Naive thymus-derived CD8-positive, alpha-beta T cell (primary cell): ENCODE measurements at regions not wholly inside any gene's neighbourhood (a gene's known extent, or its start where the extent isn't known, plus 50 kb on each side); places are given as distances from the start of the nearest gene placed in this dataset.
"Not testable (repeated sequence)": the region's sequence is repeated elsewhere in the genome, so short reads cannot be mapped to it uniquely, and the experiment has no call there.

Experiments
- ATAC-seq, 2 donors: fragments of 150-1000 bp; cut with Tn5 transposase in 1 of 2; sonication (Bioruptor Pico), chemical (Tn5 transposase) in 1 of 2; 1 replicate in 1 of 2; 2 replicates in 1 of 2; pipeline ENCODE4 v1.10.0; 2021; ENCODE audit warnings: mild to moderate bottlenecking in 2 of 2, moderate library complexity in 2 of 2
- POLR2A ChIA-PET: fragments of 350-600 bp; sonication (Branson Sonifier 250); formaldehyde crosslinking; loops from one replicate; lab custom pipeline; 2021; ENCODE audit warnings: antibody characterized with exemption; lab: Charles Lee
- DNase-seq, 10 donors: peaks; one replicate each; pipeline versions ENCODE4 v3.0.0 to v3.0.0-alpha.2; 2020 to 2022
- H3K27ac Mint-ChIP-seq, 10 donors: one replicate each; pipeline ENCODE4 v1.8.0; 2020 to 2022; ENCODE audit warnings: mild to moderate bottlenecking in 10 of 10, mixed read lengths in 10 of 10, moderate library complexity in 4 of 10, inconsistent platforms in 1 of 10
- H3K27me3 Mint-ChIP-seq, 5 donors: one replicate each; pipeline ENCODE4 v1.8.0; 2021 to 2022; ENCODE audit warnings: mixed read lengths in 5 of 5
- H3K36me3 Mint-ChIP-seq, 3 donors: one replicate each; pipeline ENCODE4 v1.8.0; 2020 to 2022; ENCODE audit warnings: mixed read lengths in 3 of 3, mild to moderate bottlenecking in 2 of 3, inconsistent platforms in 1 of 3
- H3K4me1 Mint-ChIP-seq, 4 donors: one replicate each; pipeline ENCODE4 v1.8.0; 2021 to 2022; ENCODE audit warnings: mixed read lengths in 4 of 4
- H3K4me3 Mint-ChIP-seq, 10 donors: one replicate each; pipeline ENCODE4 v1.8.0; 2020 to 2022; ENCODE audit warnings: mild to moderate bottlenecking in 10 of 10, mixed read lengths in 10 of 10, moderate library complexity in 6 of 10, inconsistent platforms in 1 of 10
- H3K9me3 Mint-ChIP-seq, 9 donors: one replicate each; pipeline ENCODE4 v1.8.0; 2020 to 2022; ENCODE audit warnings: mixed read lengths in 9 of 9, mild to moderate bottlenecking in 3 of 9, inconsistent platforms in 1 of 9, moderate library complexity in 1 of 9

- H3K9me3 Mint-ChIP-seq, result peaks cover 5 to 48% (median 21%) of the 10 kb centered on the region in 9 donors
- DNase-seq (peak in 2 of 10 donors; percentile 8 to 20), ATAC-seq (peak in 1 of 2 donors; percentile 36)
- peaks cover 12 to 21% (median 13%) of the 10 kb centered on the region in 4 donors for H3K4me1 Mint-ChIP-seq
- H3K4me3 Mint-ChIP-seq, result peak overlapping the region in 4 of 10 donors; percentile 4 to 46 (median 28)
- H3K27me3 Mint-ChIP-seq, result no peaks in the 10 kb centered on the region
- peaks cover 0 to 25% (median 12%) of the 10 kb centered on the region in 3 donors for H3K36me3 Mint-ChIP-seq
- POLR2A ChIA-PET, result no interaction called here
- peak overlapping the region in 4 of 10 donors; percentile 3 to 83 (median 38) for H3K27ac Mint-ChIP-seq
Observed at GRCh38 chr9:96100385-96101300, 201.3 kb downstream of the HSD17B3 start.

DNA sequence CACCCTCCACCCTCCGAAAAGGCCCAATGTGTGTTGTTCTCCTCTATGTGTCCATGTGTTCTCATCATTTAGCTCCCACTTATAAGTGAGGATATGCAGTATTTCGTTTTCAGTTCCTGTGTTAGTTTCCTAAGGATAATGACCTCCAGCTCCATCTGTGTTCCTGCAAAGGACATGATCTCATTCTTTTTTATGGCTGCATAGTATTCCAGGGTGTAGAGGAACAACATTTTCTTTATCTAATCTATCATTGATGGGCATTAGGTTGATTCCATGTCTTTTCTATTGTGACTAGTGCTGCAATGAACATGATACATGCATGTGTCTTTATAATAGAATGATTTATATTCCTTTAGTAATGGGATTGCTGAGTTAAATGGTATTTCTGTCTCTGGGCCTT is 211.3 kb downstream of the HSD17B3 start:
- H3K36me3 Mint-ChIP-seq, H3K4me1 Mint-ChIP-seq, H3K4me3 Mint-ChIP-seq, POLR2A ChIA-PET, ATAC-seq, DNase-seq, H3K9me3 Mint-ChIP-seq, H3K27ac Mint-ChIP-seq: not testable (repeated sequence)
- H3K27me3 Mint-ChIP-seq, result peaks cover 5 to 20% (median 11%) of the 10 kb centered on the region in 5 donors

GRCh38 chr9:96089452-96090085 is 212.4 kb downstream of the HSD17B3 start:
- DNase-seq (no peak), ATAC-seq (no peak)
- no peaks in the 10 kb centered on the region for H3K36me3 Mint-ChIP-seq
- peaks cover 5 to 20% (median 11%) of the 10 kb centered on the region in 5 donors for H3K27me3 Mint-ChIP-seq
- POLR2A ChIA-PET, result no interaction called here
- H3K4me1 Mint-ChIP-seq, result peaks cover 0 to 1% (median 0%) of the 10 kb centered on the region in 4 donors
- no peak overlapping the region for H3K4me3 Mint-ChIP-seq
- peaks cover 0 to 3% (median 0%) of the 10 kb centered on the region in 9 donors for H3K9me3 Mint-ChIP-seq
- no peak overlapping the region for H3K27ac Mint-ChIP-seq

GRCh38 chr9:96088510-96088909 is 213.0 kb downstream of the ERCC6L2 start:
- Mint-ChIP-seq H3K36me3 (no peaks in the 10 kb centered on the region), H3K27ac (no peak overlapping the region), H3K4me3 (no peak overlapping the region), H3K4me1 (peaks cover 0 to 4% (median under 1%) of the 10 kb centered on the region in 4 donors), H3K27me3 (peaks cover 5 to 21% (median 13%) of the 10 kb centered on the region in 5 donors), H3K9me3 (peaks cover 0 to 3% (median 0%) of the 10 kb centered on the region in 9 donors)
- ATAC-seq, result no peak
- POLR2A ChIA-PET, result no interaction called here
- no peak for DNase-seq

- DNase-seq (no peak), ATAC-seq (no peak)
- peaks cover 0 to 3% (median 0%) of the 10 kb centered on the region in 9 donors for H3K9me3 Mint-ChIP-seq
- no peak overlapping the region for H3K4me3 Mint-ChIP-seq
- H3K36me3 Mint-ChIP-seq, result no peaks in the 10 kb centered on the region
- POLR2A ChIA-PET, result no interaction called here
- H3K27me3 Mint-ChIP-seq, result peaks cover 6 to 25% (median 13%) of the 10 kb centered on the region in 5 donors
- peaks cover 0 to 4% (median under 1%) of the 10 kb centered on the region in 4 donors for H3K4me1 Mint-ChIP-seq
- peak overlapping the region in 1 of 10 donors; percentile 1 for H3K27ac Mint-ChIP-seq
Observed at GRCh38 chr9:96087669-96088299, 212.3 kb downstream of the ERCC6L2 start.

DNA sequence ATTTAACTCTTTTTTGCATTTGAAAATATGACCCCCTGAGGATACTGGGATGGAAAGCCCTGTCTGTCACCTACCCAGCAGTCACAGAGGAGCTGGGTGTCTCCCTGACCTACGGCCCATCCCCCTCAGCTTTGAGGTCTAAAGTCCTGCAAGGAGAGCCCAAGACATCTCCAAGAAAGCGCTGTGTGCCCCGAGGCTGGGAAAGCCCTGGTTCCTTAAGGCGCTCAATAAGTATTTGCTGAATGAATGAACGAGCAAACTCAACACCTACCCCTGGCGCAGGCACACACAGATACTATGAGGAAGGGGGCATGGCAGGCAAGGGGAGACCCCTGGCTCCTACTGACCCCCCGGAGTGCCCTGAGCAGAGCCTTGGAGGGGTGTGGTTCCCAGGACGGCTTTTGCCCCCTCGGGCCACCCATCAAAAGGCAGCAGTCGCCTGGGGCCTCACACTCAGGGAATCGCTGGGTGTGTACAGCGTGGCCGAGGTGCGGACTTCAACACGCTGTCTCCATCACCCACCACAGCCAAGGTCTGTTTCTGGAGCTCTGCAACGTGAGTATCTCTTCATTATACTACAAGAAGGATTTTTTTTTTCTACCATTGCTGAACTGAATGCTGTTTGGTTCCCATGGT is 211.6 kb downstream of the ERCC6L2 start:
- Mint-ChIP-seq H3K27me3 (peaks cover 7 to 27% (median 13%) of the 10 kb centered on the region in 5 donors), H3K9me3 (peaks cover 0 to 2% (median 0%) of the 10 kb centered on the region in 9 donors), H3K36me3 (no peaks in the 10 kb centered on the region), H3K4me1 (peaks cover 0 to 4% (median under 1%) of the 10 kb centered on the region in 4 donors), H3K4me3 (no peak overlapping the region), H3K27ac (no peak overlapping the region)
- no peak for DNase-seq
- POLR2A ChIA-PET, result no interaction called here
- no peak for ATAC-seq

GRCh38 chr9:96085491-96086143 is 210.1 kb downstream of the ERCC6L2 start:
- no peak overlapping the region for H3K4me3 Mint-ChIP-seq
- peaks cover 7 to 27% (median 13%) of the 10 kb centered on the region in 5 donors for H3K27me3 Mint-ChIP-seq
- DNase-seq, result no peak
- POLR2A ChIA-PET, result interaction anchor here (0.6 kb wide), 1 partner anchor 1188 kb away, joined by 4 read pairs; no protein-coding TSS in a partner anchor
- H3K36me3 Mint-ChIP-seq, result no peaks in the 10 kb centered on the region
- no peak overlapping the region for H3K27ac Mint-ChIP-seq
- peaks cover 0 to under 1% (median 0%) of the 10 kb centered on the region in 9 donors for H3K9me3 Mint-ChIP-seq
- H3K4me1 Mint-ChIP-seq, result peaks cover 0 to 4% (median under 1%) of the 10 kb centered on the region in 4 donors
- no peak for ATAC-seq

DNA sequence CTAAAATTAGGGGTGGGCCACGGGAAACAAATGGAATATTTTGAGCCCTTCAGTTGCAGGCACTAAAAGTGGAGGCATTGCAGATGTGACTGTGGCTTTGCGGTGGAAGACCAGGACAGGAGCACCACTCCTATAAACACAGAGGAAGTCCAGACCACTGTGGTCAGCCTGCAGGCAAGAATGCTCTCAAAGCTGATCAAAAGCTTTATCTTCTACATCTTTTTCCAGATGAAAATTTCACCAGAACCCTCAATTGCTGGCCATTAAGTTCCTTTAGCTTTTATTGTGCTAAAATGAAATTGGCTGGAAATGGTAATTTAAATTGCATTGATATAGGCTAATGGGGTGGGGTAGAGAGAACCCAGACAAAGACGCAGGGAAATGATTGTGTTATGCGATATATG is 208.8 kb downstream of the ERCC6L2 start:
- DNase-seq (no peak), ATAC-seq (no peak)
- H3K4me1 Mint-ChIP-seq, result peaks cover 0 to 4% (median under 1%) of the 10 kb centered on the region in 4 donors
- no peaks in the 10 kb centered on the region for H3K36me3 Mint-ChIP-seq
- POLR2A ChIA-PET, result no interaction called here
- no peak overlapping the region for H3K4me3 Mint-ChIP-seq
- peaks cover 7 to 27% (median 13%) of the 10 kb centered on the region in 5 donors for H3K27me3 Mint-ChIP-seq
- H3K9me3 Mint-ChIP-seq, result no peaks in the 10 kb centered on the region
- peak overlapping the region in 1 of 10 donors; percentile 18 for H3K27ac Mint-ChIP-seq

DNA sequence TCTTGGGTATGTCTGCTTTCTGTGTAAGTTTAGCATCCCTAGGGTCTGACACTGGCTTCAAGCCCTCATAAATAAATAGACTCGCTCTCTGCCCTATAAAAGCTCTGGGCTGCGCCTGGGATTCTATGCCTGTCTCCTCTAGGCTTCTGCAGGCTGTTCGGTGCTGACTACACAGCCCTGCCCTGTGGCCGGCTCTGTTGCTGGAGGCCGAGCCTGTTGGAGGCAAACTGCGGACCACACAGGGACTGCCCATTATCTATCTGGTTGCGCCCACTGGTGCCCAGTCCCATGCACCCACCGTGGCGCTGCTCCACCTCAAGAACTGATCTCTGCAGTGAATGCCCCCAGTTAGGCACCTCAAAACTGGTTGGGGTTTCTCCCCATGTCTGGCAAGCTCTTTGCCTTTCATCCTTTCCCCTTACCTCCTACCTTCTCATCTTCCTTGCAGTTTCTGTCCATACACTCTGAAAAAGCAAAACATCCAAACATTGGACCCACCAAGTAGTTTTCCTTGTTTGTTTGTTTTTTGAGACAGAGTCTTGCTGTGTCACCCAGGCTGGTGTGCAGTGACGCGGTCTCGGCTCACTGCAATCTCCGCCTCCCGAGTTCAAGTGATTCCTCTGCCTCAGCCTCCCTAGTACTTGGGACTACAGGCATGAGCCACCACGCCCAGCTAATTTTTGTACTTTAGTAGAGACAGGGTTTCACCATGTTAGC is 207.2 kb downstream of the ERCC6L2 start:
- H3K4me1 Mint-ChIP-seq, result peaks cover 0 to 4% (median 0%) of the 10 kb centered on the region in 4 donors
- peaks cover 2 to 19% (median 4%) of the 10 kb centered on the region in 5 donors for H3K27me3 Mint-ChIP-seq
- H3K9me3 Mint-ChIP-seq, result no peaks in the 10 kb centered on the region
- H3K36me3 Mint-ChIP-seq, result no peaks in the 10 kb centered on the region
- DNase-seq (no peak), ATAC-seq (no peak)
- H3K4me3 Mint-ChIP-seq, result no peak overlapping the region
- H3K27ac Mint-ChIP-seq, result peak overlapping the region in 1 of 10 donors; percentile 44
- POLR2A ChIA-PET, result interaction anchor here (0.6 kb wide), 1 partner anchor 819 kb away, joined by 3 read pairs; no protein-coding TSS in a partner anchor

- POLR2A ChIA-PET, result no interaction called here
- no peaks in the 10 kb centered on the region for H3K36me3 Mint-ChIP-seq
Observed at GRCh38 chr9:96080364-96080763, 204.9 kb downstream of the ERCC6L2 start.

DNA sequence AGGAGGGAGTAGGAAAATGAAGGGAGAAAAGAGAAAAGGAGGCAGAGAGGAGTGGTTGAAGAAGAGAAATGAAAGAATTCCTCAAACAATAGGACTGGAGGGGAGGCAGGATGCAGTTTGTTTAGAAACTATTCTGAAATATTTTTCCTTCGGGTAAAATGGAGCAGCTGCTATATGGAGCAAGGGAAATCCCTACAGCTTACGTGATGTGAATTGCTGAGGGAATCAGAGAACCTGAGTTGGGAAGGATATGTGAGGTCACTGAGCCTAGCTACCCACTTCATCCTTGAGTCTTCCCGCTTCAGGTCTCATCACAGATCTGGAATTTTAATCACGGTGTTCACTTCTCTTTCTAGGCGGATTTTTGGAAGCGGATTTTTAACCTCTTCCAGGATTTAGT is 204.3 kb downstream of the ERCC6L2 start:
- Mint-ChIP-seq H3K36me3 (no peaks in the 10 kb centered on the region), H3K9me3 (no peaks in the 10 kb centered on the region), H3K4me3 (no peak overlapping the region), H3K27ac (no peak overlapping the region), H3K27me3 (peaks cover 0 to 7% (median 1%) of the 10 kb centered on the region in 5 donors), H3K4me1 (peaks cover 0 to 4% (median 0%) of the 10 kb centered on the region in 4 donors)
- POLR2A ChIA-PET, result no interaction called here
- no peak for ATAC-seq
- DNase-seq, result no peak

More at GRCh38 chr9:96080364-96080763, 204.9 kb downstream of the ERCC6L2 start:
- Mint-ChIP-seq H3K4me3 (no peak overlapping the region), H3K27me3 (peaks cover 0 to 7% (median 1%) of the 10 kb centered on the region in 5 donors), H3K27ac (no peak overlapping the region), H3K4me1 (peaks cover 0 to 4% (median 0%) of the 10 kb centered on the region in 4 donors), H3K9me3 (no peaks in the 10 kb centered on the region)
- DNase-seq (no peak), ATAC-seq (no peak)
